ENCODE measurements at regions not wholly inside any gene's neighbourhood (a gene's known extent, or its start where the extent isn't known, plus 50 kb on each side); places are given as distances from the start of the nearest gene placed in this dataset.
A peak's percentile ranks its signal among the peaks of the same experiment; 100 is the strongest.

DNA sequence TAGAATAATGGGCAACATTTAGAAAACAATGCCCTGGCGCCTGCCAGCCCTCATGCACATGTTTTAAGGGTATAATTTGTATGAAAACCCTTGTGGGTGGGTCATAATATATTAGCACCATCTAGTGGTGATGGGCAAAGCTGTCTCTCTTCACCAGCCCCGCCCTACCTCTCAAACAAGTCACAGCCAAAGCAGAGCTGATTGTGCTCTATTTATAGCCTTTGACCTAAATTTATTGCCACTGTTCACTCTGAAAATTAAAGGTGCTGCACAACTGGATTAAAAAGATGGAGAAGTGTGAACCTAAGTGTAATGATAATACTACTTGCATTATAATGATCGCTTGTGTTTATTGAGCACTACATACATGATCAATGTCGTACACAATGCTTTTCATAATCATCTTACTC is 131.9 kb upstream of the ANKH start:
- TF ChIP-seq, protein P1, sequence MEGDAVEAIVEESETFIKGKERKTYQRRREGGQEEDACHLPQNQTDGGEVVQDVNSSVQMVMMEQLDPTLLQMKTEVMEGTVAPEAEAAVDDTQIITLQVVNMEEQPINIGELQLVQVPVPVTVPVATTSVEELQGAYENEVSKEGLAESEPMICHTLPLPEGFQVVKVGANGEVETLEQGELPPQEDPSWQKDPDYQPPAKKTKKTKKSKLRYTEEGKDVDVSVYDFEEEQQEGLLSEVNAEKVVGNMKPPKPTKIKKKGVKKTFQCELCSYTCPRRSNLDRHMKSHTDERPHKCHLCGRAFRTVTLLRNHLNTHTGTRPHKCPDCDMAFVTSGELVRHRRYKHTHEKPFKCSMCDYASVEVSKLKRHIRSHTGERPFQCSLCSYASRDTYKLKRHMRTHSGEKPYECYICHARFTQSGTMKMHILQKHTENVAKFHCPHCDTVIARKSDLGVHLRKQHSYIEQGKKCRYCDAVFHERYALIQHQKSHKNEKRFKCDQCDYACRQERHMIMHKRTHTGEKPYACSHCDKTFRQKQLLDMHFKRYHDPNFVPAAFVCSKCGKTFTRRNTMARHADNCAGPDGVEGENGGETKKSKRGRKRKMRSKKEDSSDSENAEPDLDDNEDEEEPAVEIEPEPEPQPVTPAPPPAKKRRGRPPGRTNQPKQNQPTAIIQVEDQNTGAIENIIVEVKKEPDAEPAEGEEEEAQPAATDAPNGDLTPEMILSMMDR (IDR thresholded peaks at IDR 0.05) = peak; percentile 85 to 88 (median 87)
- TF ChIP-seq POLR2A (IDR thresholded peaks at IDR 0.05; ENCODE audit: low read depth) (no peak), POLR2AphosphoS5 (IDR thresholded peaks at IDR 0.05) (peak in 1 of 2 donors; percentile 36)

Data from esophagus muscularis mucosa (tissue), 3 donors.